OCI-LY7 (cell line): ENCODE measurements at regions not wholly inside any gene's neighbourhood (a gene's known extent, or its start where the extent isn't known, plus 50 kb on each side); places are given as distances from the start of the nearest gene placed in this dataset.

Experiments used
- BruUV-seq: library from RNA; stranded (reverse); fragments of 400-500 nt; replicated peaks from 2 replicates; lab custom pipeline; 2021; lab: Mats Ljungman, UMichigan
- CTCF ChIA-PET: fragments of 300-600 bp; sonication (Branson Sonifier 250); formaldehyde crosslinking; loops from one replicate; lab custom pipeline; 2022; ENCODE audit warnings: antibody characterized with exemption; ENCODE audit not compliant: unreplicated experiment; lab: Charles Lee
- POLR2A ChIA-PET: fragments of 300-600 bp; sonication (Branson Sonifier 250); formaldehyde crosslinking; loops from one replicate; lab custom pipeline; 2022; ENCODE audit warnings: antibody characterized with exemption; lab: Charles Lee
- DNase-seq: peaks from one replicate; pipeline ENCODE4 v3.0.0-alpha.2; 2015; ENCODE audit warnings: low spot score
- H2AFZ ChIP-seq: fragments of 200-600 bp; sonication (generic), shearing (Covaris generic); 2 replicates; pipeline ENCODE4 v1.6.1; 2014; ENCODE audit warnings: mild to moderate bottlenecking, antibody characterized with exemption, low read length, moderate library complexity
- H3K27ac ChIP-seq: fragments of 200-600 bp; sonication (generic); 2 replicates; pipeline ENCODE4 v1.5.1; 2014; ENCODE audit warnings: mixed run types, low read depth, mild to moderate bottlenecking, moderate library complexity, low read length, inconsistent platforms; ENCODE audit not compliant: poor library complexity, severe bottlenecking
- H3K36me3 ChIP-seq: fragments of 200-600 bp; sonication (generic); 2 replicates; pipeline ENCODE4 v1.6.1; 2014; ENCODE audit warnings: mild to moderate bottlenecking, antibody characterized with exemption, low read length, moderate library complexity, mixed read lengths; ENCODE audit not compliant: insufficient read depth
- H3K4me1 ChIP-seq: fragments of 200-600 bp; sonication (generic); 2 replicates; pipeline ENCODE4 v1.5.1; 2014; ENCODE audit warnings: mild to moderate bottlenecking, low read length; ENCODE audit not compliant: insufficient read depth, poor library complexity, severe bottlenecking
- H3K4me2 ChIP-seq: fragments of 200-600 bp; sonication (generic); 2 replicates; pipeline ENCODE4 v1.6.1; 2014; ENCODE audit warnings: mild to moderate bottlenecking, low read length
- H3K4me3 ChIP-seq: fragments of 200-600 bp; sonication (generic); 2 replicates; pipeline ENCODE4 v1.5.1; 2014; ENCODE audit warnings: mild to moderate bottlenecking, low read depth, low read length; ENCODE audit not compliant: poor library complexity, severe bottlenecking
- H3K79me2 ChIP-seq: fragments of 200-600 bp; sonication (generic); 2 replicates; pipeline ENCODE4 v1.6.1; 2016; ENCODE audit warnings: low read depth, mild to moderate bottlenecking, low read length, moderate library complexity, mixed read lengths; ENCODE audit not compliant: insufficient read depth
- H3K9me2 ChIP-seq: fragments of 200-600 bp; sonication (generic); 2 replicates; pipeline ENCODE4 v1.6.1; 2016; ENCODE audit warnings: mild to moderate bottlenecking, low read length, mixed read lengths; ENCODE audit not compliant: insufficient read depth
- H3K9me3 ChIP-seq: fragments of 200-600 bp; sonication (generic); 2 replicates; pipeline ENCODE4 v1.6.1; 2014; ENCODE audit warnings: mild to moderate bottlenecking, mixed run types, low read length, mixed read lengths
- H4K20me1 ChIP-seq: fragments of 200-600 bp; sonication (generic); 2 replicates; pipeline ENCODE4 v1.6.1; 2014; ENCODE audit warnings: mild to moderate bottlenecking, antibody characterized with exemption, low read length, moderate library complexity, mixed read lengths; ENCODE audit not compliant: insufficient read depth
- EZH2phosphoT487 ChIP-seq: fragments of 200-600 bp; sonication (generic); IDR thresholded peaks from 2 replicates; pipeline ENCODE4 v1.6.1; 2018; ENCODE audit warnings: low read depth, borderline replicate concordance, mild to moderate bottlenecking, mixed run types, antibody characterized with exemption, low read length, moderate library complexity, mixed read lengths
- intact Hi-C: fragments of 100-400 bp; cut with micrococcal nuclease; formaldehyde crosslinking; loops from one replicate; pipeline ENCODE4 v1.10.0; 2022; ENCODE audit not compliant: unreplicated experiment
- TF ChIP-seq, protein P1 (sequence below): fragments of 200-600 bp; sonication (generic); conservative IDR thresholded peaks from 2 replicates; pipeline ENCODE4 v1.5.1; 2014; ENCODE audit warnings: mild to moderate bottlenecking, antibody characterized with exemption, low read length, moderate library complexity, mixed read lengths

DNA sequence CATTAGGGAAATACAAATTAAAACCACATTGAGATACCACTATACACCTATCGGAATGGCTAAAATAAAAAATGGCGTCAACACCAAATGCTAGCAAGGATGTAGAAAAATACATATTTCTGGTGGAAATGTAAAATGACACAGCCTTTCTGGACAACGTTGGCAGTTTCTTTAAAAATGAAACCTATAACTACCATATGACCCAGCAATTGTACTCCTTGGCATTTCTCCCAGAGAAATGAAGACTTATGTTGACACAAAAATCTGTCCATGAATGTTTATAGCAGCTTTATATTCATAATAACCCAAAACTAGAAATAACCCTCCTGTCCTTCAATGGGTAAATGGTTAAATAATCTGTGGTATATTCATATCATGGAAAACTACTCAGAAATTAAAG lies 188.7 kb upstream of the RAD23B start:
- no peaks in the 10 kb centered on the region for H3K79me2 ChIP-seq
- no peaks in the 10 kb centered on the region for H3K9me3 ChIP-seq
- POLR2A ChIA-PET: no interaction called here
- no peak overlapping the region for H2AFZ ChIP-seq
- no peaks in the 10 kb centered on the region for H3K4me1 ChIP-seq
- intact Hi-C loops: no loop called here
- no TSS peak for BruUV-seq
- no peak overlapping the region for H3K4me3 ChIP-seq
- TF ChIP-seq, protein P1, sequence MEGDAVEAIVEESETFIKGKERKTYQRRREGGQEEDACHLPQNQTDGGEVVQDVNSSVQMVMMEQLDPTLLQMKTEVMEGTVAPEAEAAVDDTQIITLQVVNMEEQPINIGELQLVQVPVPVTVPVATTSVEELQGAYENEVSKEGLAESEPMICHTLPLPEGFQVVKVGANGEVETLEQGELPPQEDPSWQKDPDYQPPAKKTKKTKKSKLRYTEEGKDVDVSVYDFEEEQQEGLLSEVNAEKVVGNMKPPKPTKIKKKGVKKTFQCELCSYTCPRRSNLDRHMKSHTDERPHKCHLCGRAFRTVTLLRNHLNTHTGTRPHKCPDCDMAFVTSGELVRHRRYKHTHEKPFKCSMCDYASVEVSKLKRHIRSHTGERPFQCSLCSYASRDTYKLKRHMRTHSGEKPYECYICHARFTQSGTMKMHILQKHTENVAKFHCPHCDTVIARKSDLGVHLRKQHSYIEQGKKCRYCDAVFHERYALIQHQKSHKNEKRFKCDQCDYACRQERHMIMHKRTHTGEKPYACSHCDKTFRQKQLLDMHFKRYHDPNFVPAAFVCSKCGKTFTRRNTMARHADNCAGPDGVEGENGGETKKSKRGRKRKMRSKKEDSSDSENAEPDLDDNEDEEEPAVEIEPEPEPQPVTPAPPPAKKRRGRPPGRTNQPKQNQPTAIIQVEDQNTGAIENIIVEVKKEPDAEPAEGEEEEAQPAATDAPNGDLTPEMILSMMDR: no peak
- no peak overlapping the region for H3K27ac ChIP-seq
- H3K36me3 ChIP-seq: no peaks in the 10 kb centered on the region
- DNase-seq: no peak
- no peak overlapping the region for H3K4me2 ChIP-seq
- H3K9me2 ChIP-seq: no peaks in the 10 kb centered on the region
- H4K20me1 ChIP-seq: no peaks in the 10 kb centered on the region
- CTCF ChIA-PET: no interaction called here

GRCh38 chr9:107100591-107100990 lies 182.5 kb upstream of the RAD23B start:
- no peaks in the 10 kb centered on the region for H3K36me3 ChIP-seq

DNA sequence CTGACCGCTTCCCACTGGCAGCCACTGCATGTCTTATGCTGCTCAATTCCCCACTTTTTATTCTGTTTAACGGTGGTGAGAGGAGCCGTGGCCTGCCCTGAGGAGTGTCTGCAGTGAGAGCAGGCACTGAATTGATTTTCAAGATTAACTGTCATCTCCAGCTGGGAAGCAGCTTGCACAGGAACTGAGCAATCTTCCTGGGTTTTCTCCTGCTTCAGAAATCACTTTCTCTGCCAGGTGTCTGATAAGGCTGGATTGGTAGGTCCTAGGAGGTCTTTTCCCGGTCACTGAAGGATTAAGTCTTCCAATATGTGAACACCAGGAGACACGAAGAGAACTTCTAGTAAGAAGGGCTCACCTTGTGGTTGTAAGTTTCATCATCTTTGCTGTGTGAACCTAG lies 181.1 kb upstream of the RAD23B start:
- no peaks in the 10 kb centered on the region for H3K9me3 ChIP-seq
- H3K36me3 ChIP-seq: no peaks in the 10 kb centered on the region
- H3K79me2 ChIP-seq: no peaks in the 10 kb centered on the region
- BruUV-seq: no TSS peak
- no peak overlapping the region for H3K4me3 ChIP-seq
- no peak overlapping the region for H3K4me2 ChIP-seq
- TF ChIP-seq, protein P1: no peak
- no peak for TF ChIP-seq EZH2phosphoT487
- H4K20me1 ChIP-seq: no peaks in the 10 kb centered on the region
- ChIA-PET CTCF (no interaction called here), POLR2A (interaction anchor here (0.8 kb wide), 1 partner anchor 25 kb away, joined by 3 read pairs; no protein-coding TSS in a partner anchor)
- DNase-seq: no peak
- no peaks in the 10 kb centered on the region for H3K9me2 ChIP-seq
- intact Hi-C loops: no loop called here
- no peak overlapping the region for H3K27ac ChIP-seq
- H3K4me1 ChIP-seq: no peaks in the 10 kb centered on the region
- no peak overlapping the region for H2AFZ ChIP-seq

More at GRCh38 chr9:107100591-107100990, 182.5 kb upstream of the RAD23B start:
- H4K20me1 ChIP-seq: no peaks in the 10 kb centered on the region
- H3K4me3 ChIP-seq: no peak overlapping the region
- no peak overlapping the region for H3K27ac ChIP-seq
- no peak overlapping the region for H2AFZ ChIP-seq
- ChIA-PET CTCF (no interaction called here), POLR2A (no interaction called here)
- H3K9me2 ChIP-seq: no peaks in the 10 kb centered on the region
- TF ChIP-seq EZH2phosphoT487: no peak
- TF ChIP-seq, protein P1: no peak
- intact Hi-C loops: no loop called here
- H3K9me3 ChIP-seq: no peaks in the 10 kb centered on the region
- H3K4me1 ChIP-seq: no peaks in the 10 kb centered on the region
- BruUV-seq: no TSS peak
- H3K4me2 ChIP-seq: no peak overlapping the region
- no peak for DNase-seq
- no peaks in the 10 kb centered on the region for H3K79me2 ChIP-seq
